GM12873 (cell line): ENCODE measurements at regions not wholly inside any gene's neighbourhood (a gene's known extent, or its start where the extent isn't known, plus 50 kb on each side); places are given as distances from the start of the nearest gene placed in this dataset.

Source experiments
- TF ChIP-seq, protein P1 (sequence below): IDR thresholded peaks from 2 replicates; pipeline ENCODE4 v1.5.1; 2012; ENCODE audit warnings: low read depth, mild to moderate bottlenecking, moderate library complexity, low read length, control low read depth; ENCODE audit not compliant: insufficient read depth; ENCODE audit errors: missing control alignments

DNA sequence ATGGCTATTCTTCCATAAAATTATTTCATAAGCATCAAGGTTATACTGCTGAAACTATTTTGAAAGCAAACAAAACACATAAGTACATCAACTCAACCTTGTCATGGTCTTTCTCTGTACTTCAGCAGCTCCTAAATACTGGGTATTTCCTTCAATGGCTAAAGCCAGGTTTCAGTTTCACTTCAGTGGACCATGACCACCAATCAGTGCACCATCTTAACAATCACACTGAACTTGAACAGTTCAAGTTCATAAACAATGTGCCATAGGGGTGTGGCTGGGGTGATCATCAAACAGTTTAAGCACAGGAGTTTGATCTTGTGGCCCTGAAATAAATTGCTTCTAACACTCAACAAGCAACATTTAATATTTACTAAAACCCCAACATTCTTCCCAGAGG, 124.1 kb upstream of the FIGN start:
- TF ChIP-seq, protein P1, sequence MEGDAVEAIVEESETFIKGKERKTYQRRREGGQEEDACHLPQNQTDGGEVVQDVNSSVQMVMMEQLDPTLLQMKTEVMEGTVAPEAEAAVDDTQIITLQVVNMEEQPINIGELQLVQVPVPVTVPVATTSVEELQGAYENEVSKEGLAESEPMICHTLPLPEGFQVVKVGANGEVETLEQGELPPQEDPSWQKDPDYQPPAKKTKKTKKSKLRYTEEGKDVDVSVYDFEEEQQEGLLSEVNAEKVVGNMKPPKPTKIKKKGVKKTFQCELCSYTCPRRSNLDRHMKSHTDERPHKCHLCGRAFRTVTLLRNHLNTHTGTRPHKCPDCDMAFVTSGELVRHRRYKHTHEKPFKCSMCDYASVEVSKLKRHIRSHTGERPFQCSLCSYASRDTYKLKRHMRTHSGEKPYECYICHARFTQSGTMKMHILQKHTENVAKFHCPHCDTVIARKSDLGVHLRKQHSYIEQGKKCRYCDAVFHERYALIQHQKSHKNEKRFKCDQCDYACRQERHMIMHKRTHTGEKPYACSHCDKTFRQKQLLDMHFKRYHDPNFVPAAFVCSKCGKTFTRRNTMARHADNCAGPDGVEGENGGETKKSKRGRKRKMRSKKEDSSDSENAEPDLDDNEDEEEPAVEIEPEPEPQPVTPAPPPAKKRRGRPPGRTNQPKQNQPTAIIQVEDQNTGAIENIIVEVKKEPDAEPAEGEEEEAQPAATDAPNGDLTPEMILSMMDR, result no peak

DNA sequence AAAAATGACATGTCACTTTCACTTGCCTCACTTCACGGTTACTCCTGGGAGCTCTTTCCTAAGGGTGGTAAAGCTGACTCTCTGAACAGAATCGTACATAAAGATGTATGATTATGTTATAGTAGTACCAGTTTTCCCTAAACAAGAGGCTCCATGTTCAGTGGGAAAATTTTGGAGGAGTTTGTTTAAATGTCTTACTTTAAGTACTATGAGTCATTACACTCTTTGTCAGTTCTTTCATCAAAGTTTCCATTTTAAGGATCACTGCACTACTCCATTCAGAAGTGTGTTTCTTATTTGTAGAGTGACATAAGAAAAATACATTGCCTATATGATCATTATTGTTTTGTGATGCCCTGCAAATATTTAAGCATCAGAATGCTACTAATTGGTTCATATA, 121.1 kb upstream of the FIGN start:
- TF ChIP-seq, protein P1, result no peak

DNA sequence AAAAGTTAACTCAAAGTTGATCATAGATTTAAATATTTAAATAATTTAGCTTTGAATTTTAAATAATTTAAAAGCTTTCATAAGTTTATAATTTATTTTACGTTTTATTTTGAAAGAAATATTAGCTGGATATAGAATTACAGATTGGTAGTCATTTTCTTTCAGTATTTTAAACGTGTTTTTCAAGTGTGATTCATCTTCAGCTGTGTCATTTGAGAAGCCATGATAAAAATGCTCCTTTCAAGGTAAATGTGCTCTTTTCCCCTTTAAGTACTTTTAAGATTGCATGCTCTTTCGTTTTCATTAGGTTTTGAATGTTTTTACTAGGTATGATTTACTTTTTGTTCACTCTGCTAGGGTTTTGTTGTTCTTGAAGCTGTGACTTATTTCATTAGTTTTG, 116.8 kb upstream of the FIGN start:
- TF ChIP-seq, protein P1, result no peak

DNA sequence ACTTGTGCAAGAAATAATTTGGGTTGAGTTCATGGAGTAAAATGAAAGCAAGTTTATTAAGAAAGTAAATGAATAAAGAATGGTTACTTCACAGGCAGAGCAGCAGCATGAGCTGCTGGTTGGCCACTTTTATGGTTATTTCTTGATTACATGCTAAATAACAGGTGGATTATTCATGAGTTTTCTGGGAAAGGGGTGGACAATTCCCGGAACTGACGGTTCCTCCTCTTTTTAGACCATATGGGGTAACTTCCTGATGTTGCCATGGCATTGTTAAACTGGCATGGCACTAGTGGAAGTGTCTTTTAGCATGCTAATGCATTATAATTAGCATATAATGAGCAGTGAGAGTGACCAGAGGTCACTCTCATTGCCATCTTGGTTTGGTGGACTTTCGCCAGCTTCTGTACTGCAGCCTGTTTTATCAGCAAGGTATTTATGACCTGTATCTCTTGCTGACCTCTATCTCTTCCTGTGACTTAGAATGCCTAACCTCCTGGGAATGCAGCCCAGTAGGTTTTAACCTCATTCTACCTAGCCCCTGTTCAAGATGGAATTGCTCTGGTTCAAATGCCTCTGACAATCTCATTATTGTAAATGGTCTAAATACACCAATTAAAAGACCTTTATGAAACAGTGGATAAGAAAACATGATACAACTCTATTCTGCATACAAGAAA, 114.1 kb upstream of the FIGN start:
- TF ChIP-seq, protein P1, result no peak

DNA sequence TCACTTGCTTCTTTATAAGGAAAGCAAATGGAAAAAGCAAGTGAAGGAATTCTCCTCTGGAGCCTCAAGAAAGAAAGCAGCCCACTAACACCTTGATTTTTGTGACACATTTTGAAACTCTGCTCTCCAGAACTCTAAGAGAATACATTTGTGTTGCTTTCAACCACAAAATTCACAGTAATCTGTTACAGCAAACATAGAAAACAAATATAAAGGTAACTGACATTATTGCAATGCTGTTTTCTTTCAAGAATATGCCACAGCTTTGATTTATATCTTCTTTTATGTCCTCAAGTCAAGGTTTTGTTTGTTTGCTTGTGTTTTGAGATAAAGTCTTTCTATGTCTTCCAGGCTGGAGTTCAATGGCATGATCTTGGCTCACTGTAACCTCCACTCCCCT, 103.1 kb upstream of the FIGN start:
- TF ChIP-seq, protein P1, result no peak

DNA sequence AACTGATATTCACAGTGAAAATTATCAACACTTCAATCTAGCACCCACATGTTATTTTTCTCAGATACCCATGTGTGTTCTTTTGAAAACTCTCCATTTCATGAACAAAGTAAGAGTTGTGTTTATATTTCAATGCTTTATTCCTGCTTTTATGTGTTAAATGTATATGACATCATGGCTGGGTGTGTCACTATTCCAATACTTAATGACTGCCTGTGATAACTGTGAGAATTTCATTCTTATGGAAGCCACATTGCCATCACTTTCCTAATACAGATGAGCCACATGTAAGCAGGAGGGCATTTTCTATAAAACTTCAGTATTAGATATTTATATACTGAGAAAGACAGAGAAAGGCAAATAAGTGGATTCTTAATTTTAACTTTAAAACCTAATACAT, 100.4 kb upstream of the FIGN start:
- TF ChIP-seq, protein P1, result no peak

DNA sequence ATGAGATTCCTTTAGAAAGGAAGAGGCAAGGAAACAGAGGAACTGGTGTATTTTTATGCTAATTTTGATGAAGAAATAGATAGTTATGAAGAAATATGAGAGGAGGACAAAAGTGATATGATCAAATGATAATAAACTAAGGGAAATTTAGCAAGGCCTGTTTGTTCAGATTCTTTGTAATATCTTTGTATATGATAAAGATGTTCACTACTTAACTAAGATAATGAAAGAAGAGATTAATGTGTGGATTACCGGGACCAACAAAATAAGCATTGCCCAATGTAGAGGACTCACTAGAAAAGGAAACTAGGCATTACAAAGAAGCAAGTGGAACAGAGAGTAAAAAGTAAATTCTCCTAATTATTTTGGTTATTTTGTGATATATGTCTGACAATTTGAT, 99.0 kb upstream of the FIGN start:
- TF ChIP-seq, protein P1, result no peak
